Smooth muscle cell of the brain vasculature (primary cell): ENCODE measurements at regions not wholly inside any gene's neighbourhood (a gene's known extent, or its start where the extent isn't known, plus 50 kb on each side); places are given as distances from the start of the nearest gene placed in this dataset.
"Not testable (repeated sequence)": the region's sequence is repeated elsewhere in the genome, so short reads cannot be mapped to it uniquely, and the experiment has no call there.

Experiments
- DNase-seq: peaks from one replicate; pipeline ENCODE4 v3.0.0-alpha.2; 2012; ENCODE audit warnings: low read depth, low spot score

- no peak for DNase-seq
Observed at GRCh38 chr10:83750604-83751003, 388.7 kb upstream of the GHITM start.

- no peak for DNase-seq
Observed at GRCh38 chr10:83753490-83753889, 385.8 kb upstream of the GHITM start.

GRCh38 chr10:83754857-83755256 is 384.5 kb upstream of the GHITM start:
- no peak for DNase-seq

GRCh38 chr10:83760142-83760541 is 379.2 kb upstream of the GHITM start:
- no peak for DNase-seq

GRCh38 chr10:83764666-83765065 is 374.6 kb upstream of the GHITM start:
- no peak for DNase-seq

GRCh38 chr10:83765731-83766130 is 373.6 kb upstream of the GHITM start:
- no peak for DNase-seq

- DNase-seq: no peak
Observed at GRCh38 chr10:83769281-83769820, 370.0 kb upstream of the GHITM start.

- not testable (repeated sequence) for DNase-seq
Observed at GRCh38 chr10:83786701-83787100, 352.6 kb upstream of the GHITM start.

- DNase-seq: no peak
Observed at GRCh38 chr10:83801983-83802382, 337.3 kb upstream of the GHITM start.

GRCh38 chr10:83806717-83807116 is 332.6 kb upstream of the GHITM start:
- DNase-seq: no peak

- DNase-seq: no peak
Observed at GRCh38 chr10:83809001-83809400, 330.3 kb upstream of the GHITM start.

- DNase-seq: no peak
Observed at GRCh38 chr10:83816942-83817341, 322.4 kb upstream of the GHITM start.

- DNase-seq: no peak
Observed at GRCh38 chr10:83817797-83818196, 321.5 kb upstream of the GHITM start.

GRCh38 chr10:83819609-83820008 is 319.7 kb upstream of the GHITM start:
- DNase-seq: no peak

GRCh38 chr10:83820033-83820432 is 319.3 kb upstream of the GHITM start:
- DNase-seq: no peak

GRCh38 chr10:83824099-83824498 is 315.2 kb upstream of the GHITM start:
- no peak for DNase-seq

- DNase-seq: no peak
Observed at GRCh38 chr10:83834096-83834495, 305.2 kb upstream of the GHITM start.

GRCh38 chr10:83835945-83836745 is 303.2 kb upstream of the GHITM start:
- DNase-seq: no peak

- DNase-seq: no peak
Observed at GRCh38 chr10:83848677-83849076, 290.6 kb upstream of the GHITM start.

- DNase-seq: no peak
Observed at GRCh38 chr10:83849150-83849549, 290.2 kb upstream of the GHITM start.

GRCh38 chr10:83852146-83852545 is 287.2 kb upstream of the GHITM start:
- DNase-seq: no peak

GRCh38 chr10:83862723-83863122 is 276.6 kb upstream of the GHITM start:
- no peak for DNase-seq

- DNase-seq: no peak
Observed at GRCh38 chr10:83863283-83863966, 275.9 kb upstream of the GHITM start.
